ENCODE measurements at regions not wholly inside any gene's neighbourhood (a gene's known extent, or its start where the extent isn't known, plus 50 kb on each side); places are given as distances from the start of the nearest gene placed in this dataset.

DNA sequence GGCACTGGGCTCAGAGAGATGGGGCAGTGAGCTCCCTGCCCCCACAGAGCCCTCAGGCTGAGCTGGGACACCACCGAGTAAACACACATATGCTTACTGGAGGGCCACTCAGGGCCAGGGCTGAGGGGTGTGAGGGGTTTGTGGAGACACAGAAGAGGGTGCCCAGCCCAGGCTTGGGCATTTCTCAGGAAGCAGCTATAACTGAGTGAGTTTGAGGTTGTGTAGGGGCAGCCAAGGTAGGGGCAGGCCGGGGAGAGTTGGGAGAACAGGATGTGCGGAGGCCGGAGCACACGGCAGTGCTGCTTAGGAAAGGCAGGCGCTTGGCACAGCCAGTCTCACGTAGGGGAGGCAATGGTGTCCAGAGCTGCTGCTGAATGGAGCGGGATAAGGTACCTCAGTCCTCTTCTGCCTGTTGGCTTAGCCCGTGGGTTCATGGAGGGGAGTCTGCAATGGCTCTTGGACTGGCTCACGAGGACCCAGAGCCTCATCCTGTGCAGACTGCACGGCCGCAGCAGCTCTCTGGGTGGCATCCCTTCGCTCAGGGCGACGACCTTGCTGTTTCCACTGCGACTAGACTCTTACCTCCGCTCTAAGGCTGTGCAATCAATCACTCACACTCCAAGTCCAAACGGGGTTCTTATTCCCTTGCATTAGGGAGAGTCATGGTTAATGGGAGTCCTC lies 466.1 kb upstream of the HS6ST1 start:
- DNase-seq = no peak

DNA sequence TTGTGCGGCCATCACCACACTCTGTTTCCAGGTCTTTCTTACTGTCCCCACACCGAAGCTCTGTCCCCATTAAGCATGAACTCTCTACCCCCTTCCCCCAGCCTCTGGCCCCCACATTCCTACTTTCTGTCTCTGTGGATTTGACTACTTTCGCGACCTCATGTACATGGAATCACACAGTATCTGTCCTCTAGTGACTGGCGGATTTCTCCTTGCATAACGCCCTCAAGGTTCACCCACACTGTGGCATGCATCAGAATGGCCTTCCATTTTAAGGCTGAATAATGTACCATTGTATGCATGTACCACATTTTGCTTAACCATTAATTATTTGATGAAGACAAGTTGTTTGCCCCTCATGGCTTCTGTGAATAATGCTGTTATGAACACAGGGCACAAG lies 467.6 kb upstream of the HS6ST1 start:
- no peak for DNase-seq

DNA sequence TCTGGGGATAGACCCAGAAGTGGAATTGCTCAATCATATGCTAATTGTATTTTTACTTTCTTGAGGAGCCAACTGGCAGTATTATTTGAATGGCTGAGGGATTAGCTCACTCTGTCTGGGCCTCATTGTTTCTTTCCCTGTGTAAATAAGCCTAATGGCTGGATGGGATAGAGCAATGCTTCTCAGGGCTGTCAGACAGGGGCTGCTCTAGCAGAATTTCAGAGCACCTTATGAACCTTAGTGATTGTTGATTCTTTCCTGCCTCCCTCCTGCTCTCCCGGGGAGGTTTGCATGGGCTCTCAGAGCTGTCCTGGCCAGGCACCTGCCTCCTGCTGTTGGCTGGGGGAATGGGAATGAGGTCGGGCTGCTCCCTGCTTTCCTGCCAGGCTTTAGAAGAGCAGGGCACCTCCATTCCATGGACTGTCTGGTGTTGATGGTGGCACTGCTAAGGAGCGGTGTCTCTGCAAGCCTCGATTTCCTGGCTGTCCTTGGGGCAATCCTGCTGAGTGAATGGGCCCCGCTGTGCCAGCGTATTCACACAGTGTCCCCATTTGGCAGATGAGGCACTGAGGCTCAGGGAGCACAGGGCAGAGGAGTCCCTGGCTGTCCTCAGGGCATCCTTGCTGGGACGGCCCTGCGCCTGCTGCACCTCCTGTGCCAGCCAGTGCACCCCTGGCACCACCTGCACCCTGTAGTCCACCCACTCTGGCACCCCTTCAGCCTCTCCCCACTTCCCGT lies 468.2 kb upstream of the HS6ST1 start:
- DNase-seq = no peak

DNA sequence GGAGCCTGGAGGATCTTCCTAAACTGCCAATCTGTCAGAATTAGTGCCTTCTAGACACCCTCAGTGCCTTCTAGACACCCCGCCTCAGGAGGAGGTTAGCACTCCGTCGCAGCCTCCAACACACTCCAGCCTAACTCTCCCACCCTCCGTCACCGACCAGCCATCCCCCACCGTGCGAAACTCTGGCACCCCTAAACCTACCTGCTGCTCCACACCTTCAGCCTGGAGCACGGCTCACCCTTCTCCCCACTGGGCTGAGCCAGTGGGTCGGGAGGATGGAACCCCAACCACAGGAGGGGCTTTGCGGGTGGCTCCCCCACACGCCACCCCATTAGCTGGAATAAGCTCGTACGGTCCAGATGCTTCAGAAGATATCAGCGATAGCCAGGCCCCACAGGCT lies 468.9 kb upstream of the HS6ST1 start:
- DNase-seq = no peak

DNA sequence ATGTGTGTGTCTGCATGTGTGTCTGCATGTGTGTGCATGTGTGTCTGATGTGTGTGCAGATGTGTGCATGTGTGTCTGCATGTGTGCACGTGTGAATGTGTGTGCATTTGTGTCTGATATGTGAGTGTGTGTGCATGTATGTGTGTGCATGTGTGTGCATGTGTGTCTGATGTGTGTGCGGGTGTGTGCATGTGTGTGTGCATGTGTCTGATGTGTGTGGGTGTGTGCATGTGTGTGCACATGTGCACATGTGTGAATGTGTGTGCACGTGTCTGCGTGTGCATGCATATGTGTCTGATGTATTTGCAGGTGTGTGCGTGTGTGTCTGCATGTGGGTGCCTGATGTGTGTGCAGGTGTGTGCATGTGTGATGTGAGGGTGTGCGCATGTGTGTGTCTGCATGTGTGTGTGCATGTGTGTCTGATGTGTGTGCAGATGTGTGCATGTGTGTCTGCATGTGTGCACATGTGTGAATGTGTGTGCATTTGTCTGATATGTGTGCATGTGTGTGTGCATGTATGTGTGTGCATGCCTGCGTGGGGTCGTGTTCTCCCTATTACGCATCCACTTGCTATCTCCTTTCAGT lies 470.1 kb upstream of the HS6ST1 start:
- DNase-seq = no peak

DNA sequence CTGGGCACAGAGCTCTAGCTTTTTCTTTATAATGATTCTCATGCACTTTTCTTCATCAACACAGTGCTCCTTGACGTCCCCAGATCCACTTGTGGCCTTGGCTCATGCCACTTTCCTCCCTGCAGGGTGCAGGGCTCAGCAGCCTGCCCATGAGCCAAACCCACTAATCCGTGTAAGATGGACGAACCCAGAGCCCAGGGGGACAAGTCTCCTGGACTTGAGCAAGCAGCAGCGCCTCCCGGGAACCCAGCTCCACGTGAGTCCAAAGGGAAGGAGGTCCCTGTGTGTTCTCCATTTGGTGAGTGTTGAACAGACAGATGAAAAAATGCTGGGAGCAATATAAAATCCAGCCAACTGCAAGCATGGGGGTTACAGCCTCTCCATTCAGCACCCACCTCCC lies 470.6 kb upstream of the HS6ST1 start:
- no peak for DNase-seq

DNA sequence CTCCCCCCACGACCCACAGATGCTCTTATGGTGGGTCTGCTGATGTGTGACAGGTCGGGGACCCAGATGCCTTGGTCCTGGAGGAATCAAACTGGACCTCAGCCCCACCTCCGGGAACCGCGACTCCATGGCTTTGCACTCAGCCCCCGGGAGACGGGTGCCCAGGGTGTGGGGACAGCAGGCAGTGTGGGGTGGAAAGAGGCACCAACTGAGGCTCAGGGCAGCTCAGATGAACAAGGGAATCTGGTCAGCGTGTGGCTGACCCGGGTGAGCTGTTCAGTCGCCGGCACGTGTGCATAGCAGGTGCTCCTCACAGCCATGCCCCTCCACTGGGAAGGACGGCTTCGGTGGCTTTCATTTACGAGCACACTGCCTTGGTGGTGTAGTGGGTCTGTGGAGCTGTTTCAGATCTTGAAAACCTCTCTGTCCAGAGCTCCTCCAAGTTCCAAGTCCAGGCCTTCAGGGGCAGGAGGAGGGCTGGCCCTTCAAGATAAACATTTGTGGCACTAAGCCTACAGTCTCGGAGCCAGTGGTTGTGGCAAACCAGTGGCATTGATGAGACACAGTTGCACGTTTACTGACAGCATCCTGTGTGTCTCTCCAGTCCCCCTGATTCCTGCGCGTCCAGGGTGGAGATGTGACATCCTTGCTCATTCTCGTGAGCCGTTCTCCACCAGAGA lies 471.2 kb upstream of the HS6ST1 start:
- DNase-seq = no peak

DNA sequence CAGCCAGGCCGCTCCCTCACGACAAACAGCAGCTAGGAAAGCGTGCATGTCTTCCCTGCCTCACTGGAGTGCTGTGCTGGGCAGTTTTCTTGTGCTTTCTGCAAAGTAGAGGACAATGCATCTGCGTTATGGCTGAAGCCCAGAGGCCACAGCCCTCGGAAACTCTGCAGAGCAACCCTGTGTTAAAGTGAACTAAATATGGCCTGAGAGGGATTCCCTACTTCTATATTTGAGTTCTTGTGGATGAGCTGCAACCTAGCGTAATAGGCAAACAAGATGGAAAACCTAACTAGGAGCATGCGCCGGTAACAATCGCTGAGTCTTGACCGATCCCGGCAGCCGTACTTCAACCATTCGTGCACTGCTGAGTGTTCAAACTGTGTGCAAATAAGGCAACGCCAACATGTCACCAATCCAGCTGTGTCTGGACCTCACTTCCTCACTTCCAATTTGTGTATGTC lies 471.9 kb upstream of the HS6ST1 start:
- no peak for DNase-seq

DNA sequence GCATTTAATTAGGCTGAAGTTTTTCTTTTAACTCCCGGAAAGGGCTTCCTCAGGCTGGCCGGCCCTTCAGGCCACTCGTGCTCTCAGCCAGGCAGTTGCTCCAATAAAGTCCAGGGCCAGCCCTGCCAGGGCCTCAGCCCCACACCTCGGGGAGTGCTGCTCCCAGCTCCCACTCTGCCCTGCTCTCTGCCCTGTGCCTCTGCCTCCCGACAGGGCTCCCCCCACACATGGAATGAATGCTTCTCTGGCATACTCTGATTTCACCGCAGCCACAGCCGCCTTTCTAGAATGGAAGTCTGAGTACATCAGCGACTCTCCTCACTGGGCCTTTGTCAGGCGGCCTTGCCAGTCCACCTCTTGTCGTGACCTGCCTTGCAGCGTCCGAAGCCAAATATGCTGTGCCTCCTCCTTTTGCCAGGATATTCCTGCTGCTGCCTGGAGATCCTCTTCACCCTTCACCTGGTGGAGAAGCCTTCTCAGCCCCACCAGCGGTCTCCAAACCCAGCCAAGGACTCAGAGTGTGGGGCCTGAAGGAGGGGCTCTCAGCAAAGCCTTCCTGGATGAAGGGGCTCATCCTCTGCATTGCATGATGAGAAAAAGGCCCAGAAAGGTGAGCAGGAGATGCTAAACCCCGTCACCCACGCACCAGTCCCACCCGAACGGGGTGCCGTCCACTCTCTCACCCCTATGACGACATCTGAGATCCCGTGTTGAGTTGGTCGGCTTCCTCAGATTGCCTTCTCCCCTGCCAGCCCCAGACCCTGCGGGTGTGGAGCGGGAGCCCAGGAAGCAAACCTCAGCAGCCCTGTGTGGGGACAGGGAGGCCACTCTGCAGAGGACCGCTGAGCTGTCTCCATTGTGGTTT lies 472.7 kb upstream of the HS6ST1 start:
- DNase-seq = no peak

DNA sequence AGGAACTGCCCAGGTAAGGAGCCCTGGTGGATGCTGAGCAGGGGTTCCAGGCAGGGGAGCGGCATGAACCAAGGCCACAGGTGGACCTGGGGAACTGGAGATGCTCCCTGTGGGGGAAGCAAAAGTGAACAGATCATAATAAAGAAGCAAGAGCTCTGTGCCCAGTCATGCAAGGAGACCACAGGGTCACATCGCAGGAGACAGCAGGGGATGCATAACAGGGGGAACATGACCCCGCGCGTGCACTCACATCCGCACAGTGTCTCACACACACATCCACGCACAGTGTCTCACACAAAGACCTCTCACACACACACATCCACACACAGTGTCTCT lies 473.3 kb upstream of the HS6ST1 start:
- DNase-seq = no peak

DNA sequence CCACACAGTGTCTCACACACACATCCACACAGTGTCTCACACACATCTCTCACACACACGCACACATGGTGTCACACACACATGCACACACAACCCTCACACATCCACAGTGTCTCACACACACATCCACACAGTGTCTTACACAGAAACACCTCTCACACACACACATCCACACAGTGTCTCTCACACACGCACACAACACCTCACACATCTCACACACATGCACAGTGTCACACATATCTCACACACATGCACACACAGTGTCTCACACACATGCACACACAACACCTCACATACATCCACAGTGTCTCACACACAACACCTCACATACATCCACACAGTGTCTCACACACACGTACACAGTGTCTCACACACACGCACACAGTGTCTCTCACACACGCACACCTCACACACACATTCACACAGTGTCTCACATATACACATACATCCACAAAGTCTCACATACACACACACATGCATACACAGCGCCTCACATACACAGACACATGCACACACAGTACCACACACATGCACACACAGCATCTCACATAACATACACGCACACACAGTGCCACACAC lies 473.9 kb upstream of the HS6ST1 start:
- no peak for DNase-seq

DNA sequence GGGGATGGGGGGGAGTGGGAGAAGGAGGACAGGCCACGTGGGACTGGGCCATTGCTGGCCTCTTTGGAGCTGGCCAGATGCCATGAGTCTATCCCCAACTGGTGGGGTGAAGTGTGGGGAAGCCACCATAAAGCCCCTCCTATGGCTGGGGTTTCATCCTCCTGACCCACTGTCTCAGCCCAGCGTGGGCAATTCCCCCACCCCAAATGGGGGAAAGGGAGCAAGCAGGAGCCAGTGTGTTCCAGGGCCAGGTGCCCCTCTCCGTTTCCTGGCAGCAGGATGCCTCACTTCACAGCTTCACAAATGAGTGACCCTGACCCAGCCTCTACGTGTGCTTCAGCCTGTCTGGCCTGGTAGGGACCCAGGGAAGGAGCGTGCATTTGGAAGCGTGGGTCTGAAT lies 474.7 kb upstream of the HS6ST1 start:
- no peak for DNase-seq

DNA sequence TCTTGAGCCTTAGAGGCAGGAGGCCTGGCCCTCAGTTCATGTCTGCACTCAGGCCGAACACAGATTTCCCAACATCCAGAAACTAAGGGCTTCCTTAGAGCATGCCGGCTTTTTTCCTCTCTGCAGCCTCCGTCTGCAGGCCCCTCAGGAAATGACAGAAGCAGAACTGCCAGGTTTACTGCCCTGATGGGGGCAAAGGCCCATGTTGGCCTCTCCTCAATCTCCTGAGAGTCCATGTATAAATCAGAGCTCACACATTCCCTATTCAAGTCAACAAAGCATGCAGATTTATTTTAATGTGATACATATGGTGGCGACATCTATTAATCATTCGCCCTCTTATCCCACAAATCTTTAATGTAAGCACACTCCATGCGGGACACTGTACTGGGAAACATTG lies 475.6 kb upstream of the HS6ST1 start:
- no peak for DNase-seq

DNA sequence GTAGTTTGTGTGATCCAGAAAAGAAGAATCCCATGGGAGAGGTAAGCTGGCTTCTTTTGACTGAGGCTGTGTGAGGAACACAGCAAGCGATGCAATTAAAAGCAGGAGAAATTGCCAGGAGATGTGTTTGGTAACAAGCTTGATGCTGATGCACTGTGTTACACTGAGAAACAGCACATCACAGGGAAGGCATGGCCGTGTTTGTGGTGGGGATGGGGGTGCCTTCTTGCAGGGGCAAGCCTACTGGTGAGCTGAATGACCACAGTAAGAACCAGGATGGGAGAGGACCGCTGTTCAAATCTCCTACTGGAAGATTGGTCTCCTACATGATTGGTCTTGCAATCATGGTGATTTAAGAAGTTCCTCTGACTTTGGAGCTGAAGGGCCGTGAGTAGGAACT lies 477.7 kb upstream of the HS6ST1 start:
- no peak for DNase-seq

DNA sequence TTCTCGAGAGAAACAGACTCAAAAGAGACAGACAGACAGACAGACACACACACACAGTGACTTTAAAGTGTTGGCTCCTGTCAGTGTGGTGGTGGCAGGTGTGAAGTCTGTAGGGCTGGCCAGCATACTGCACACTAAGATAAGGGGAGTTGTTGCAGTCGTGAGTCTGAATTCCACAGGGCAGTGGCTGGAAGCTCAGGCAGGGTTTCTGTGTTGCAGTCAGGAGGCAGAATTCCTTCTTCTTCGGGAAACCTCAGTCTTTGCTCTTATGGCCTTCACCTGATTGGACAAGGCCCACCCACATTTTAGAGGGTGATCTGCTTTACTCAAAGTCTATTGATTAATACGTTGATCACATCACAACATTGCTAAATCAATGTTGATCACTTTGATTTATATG lies 478.4 kb upstream of the HS6ST1 start:
- DNase-seq = no peak

DNA sequence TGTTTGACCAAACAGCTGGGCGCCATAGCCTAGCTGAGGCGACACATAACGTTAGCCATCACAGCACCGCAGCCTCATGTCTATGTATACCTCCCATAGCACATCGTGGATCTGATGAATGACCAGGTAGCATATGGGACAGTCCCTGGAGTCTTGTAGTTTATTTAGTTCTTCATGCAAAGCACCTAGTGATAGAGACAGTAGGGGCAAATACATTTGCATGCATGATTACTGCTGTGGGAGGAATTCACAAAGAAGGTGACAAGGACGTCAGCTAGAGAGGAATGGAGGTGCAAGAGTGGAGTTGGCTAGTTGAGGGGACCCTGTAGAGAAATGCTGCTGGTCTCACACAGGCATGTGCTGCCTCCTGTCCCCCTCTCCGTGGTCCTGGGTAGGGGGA lies 478.9 kb upstream of the HS6ST1 start:
- DNase-seq = no peak

DNA sequence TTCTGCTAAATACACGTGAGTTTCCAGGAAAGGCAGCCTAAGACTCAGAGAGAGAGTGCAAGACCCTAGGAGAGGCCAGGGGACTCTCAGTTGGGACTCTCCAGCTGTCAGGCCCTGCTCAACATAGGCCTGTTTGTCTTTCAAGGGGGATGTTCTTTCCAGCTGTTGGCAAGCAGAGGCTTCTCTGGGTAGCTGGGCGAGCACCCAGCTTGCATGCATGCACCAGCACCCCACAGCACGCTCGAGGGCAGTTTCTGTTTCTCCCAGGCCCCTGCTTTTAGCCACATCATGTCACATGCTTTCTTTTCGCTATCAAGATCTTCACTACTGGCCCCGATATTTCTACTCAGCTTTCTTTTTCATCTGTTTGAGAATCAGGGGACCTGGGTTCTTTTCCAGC lies 479.3 kb upstream of the HS6ST1 start:
- DNase-seq = no peak

DNA sequence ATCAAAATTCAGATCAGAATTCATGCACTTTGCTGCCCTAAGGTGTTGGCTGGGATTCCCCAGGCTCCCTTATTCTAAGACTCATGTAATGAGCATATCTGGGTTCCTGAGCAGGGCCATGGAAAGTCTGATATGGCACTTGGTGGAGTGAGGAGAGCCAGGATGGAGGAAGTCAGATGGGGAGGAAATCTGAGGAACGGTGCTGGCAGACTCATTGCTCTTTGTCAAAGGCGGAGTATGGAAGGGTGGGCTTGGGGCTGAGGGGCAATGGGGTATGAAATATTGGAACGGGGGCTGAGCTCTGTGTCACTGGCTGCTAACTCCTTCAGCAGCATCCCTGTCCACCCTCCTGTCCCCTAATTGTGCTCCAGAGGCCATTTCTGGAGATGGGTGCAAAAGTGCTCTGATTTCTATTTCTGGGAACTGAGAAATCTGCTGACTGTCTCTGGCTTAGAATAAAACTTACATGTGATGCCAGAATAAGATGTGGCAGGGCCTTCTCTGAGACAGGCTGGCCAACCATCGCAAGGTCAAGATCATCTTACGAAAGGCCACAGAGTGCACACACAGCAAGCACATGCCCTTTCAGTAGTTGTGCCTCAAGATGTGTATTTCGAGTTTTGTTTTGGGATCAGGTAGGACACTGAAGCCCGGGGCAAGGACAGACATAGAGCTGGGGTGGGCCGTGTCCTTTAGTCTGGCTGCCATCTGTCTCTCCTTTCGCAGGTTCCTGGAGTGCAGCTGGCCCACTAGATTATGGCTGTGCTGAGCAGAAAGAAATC lies 480.0 kb upstream of the HS6ST1 start:
- DNase-seq = no peak

DNA sequence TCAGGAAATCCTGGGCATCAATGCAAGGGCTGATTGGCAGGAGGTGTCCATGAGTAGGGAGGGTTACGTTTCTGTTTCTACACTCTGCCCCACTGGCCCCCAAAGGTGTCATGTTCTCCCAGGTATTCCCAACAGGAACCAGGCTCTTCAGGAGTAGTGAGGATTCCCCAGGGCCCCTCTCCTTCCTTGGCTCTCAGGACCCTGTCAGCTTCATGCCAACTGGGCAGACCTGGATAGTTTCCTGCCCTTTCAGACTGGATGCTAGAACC lies 480.6 kb upstream of the HS6ST1 start:
- DNase-seq = no peak

DNA sequence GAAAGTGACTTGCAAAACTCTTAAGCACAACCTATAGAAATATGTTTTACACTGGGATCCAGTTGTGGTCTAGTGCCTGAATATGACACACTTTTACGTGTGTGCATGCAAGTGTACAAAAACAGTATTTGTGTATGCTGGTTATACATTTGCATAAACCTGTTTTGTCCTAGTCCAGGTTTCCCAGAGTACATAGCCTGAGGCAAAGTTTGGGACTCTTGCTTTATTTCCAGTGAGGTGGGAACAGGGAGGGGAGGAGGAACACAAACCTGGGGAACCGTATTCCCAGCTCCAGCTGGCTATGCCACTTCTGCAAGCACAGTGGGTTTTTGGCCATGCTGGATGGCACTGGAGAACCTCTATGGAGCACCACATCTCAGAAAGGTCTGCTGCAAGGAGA lies 481.1 kb upstream of the HS6ST1 start:
- DNase-seq = no peak

DNA sequence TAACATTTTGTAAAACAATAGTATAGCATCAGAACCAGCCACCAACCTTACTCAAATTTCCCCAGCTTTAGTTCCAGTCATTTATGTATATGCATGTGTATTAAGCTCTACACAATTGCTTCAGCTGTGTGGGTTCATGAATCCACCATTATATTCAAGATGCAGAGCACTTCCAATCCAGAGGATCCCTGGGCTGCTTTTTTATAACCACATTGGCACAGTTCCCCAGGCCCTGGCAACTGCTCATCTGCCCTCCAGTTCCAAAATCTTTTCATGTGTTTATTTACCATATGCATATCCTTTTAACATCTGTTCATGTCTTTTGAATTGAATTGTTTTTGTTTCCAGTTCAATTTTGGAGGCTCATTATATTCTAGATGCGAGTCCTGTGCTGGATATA lies 482.9 kb upstream of the HS6ST1 start:
- peak; percentile 68 for DNase-seq

DNA sequence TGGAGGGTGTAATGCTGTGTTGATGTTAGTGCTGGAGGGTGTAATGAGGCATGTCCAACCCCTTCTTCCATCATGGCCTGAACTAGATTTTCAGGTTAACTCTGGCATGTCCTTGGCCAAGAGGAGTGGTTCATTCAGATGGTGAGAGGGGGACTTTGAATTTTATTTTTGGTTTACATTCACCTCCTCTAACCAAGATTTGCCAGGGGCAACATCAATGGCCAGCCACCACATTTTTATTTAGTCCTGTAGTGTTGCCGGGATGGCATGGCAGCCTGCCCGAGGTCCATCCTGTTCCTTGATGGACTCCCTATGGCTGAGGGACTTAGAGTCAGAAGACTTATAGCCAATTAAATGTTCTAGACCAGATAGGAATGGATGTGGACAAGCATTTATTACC lies 484.6 kb upstream of the HS6ST1 start:
- DNase-seq = no peak

All from left hindlimb (tissue), 1 donor.